HG03175 (cell line): ENCODE measurements at regions not wholly inside any gene's neighbourhood (a gene's known extent, or its start where the extent isn't known, plus 50 kb on each side); places are given as distances from the start of the nearest gene placed in this dataset.
"Not testable (repeated sequence)": the region's sequence is repeated elsewhere in the genome, so short reads cannot be mapped to it uniquely, and the experiment has no call there.

Experiments used
- ATAC-seq: cut with Tn5 transposase; IDR thresholded peaks from one replicate; pipeline ENCODE4 v1.9.1; 2021; ENCODE audit warnings: mild to moderate bottlenecking, moderate library complexity; ENCODE audit not compliant: unreplicated experiment

GRCh38 chr3:127069814-127070440 lies 87.0 kb downstream of the PLXNA1 start:
- ATAC-seq: no peak

DNA sequence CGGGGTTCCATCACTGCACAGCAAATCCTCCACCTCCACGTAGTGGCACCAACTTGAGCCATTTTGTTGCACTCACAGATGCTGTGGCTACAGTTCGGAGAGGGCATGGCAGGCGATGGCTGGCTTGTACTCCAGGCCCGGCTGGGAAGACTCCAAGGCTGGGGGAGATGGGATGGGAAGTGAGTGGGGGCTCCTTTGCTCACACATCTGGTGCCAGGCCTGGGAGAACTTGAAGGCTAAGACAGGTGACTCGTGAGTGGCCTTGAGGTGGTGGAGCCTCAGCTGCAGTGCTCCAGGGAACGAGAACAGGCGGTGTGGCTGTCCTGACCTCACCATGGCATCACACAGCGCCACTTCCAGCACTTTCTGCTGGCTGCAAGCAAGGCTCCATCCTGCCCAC lies 87.9 kb downstream of the PLXNA1 start:
- no peak for ATAC-seq

DNA sequence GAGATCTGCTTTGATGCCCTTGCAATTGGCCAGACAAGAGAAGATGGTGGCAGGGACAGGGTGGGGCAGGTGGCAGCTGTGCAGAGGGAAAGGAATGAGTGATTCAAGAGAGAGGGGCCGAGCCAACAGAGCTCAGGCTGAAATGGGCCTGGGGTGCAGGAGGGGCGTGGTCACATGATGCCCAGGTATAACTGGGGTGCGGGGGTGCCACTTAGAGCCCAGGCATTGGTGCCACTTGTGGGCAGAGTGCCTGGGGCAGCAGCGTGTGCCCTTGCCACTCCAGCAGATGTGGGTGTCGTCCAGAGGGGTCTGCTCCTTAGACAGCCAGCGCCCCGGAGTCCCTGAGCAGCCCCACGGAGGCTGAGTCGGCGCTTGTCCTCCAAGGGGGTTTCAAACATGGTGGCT lies 88.7 kb downstream of the PLXNA1 start:
- no peak for ATAC-seq

DNA sequence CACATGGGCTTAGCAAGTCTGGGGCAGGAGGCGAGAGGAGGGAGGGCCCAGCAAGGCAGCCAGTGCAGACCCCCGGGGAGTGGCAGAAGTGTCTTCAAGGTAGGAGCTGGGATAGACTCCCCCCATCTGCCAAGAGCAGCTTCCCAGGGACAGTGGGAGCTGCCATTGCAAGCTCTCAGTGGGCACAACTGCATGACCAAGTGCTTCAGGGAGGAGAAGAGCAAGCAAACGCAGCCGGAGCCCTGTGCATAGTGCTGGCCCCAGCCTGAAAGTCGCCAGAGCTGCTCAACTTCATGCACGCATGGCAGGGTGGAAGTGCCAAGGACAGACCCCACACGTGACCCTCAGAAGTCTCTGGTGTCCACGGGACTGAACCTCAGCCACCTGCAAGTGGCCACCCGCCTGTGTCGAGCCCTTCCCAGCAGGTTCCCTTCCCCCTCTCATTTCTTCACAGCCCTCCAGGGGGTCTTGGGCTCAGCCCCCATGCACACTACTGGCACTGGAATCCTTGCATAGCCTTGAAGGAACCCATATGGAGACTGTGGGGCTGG lies 89.4 kb downstream of the PLXNA1 start:
- ATAC-seq: no peak

- ATAC-seq: no peak
Observed at GRCh38 chr3:127072971-127073783, 90.3 kb downstream of the PLXNA1 start.

- ATAC-seq: no peak
Observed at GRCh38 chr3:127073941-127074820, 91.3 kb downstream of the PLXNA1 start.

DNA sequence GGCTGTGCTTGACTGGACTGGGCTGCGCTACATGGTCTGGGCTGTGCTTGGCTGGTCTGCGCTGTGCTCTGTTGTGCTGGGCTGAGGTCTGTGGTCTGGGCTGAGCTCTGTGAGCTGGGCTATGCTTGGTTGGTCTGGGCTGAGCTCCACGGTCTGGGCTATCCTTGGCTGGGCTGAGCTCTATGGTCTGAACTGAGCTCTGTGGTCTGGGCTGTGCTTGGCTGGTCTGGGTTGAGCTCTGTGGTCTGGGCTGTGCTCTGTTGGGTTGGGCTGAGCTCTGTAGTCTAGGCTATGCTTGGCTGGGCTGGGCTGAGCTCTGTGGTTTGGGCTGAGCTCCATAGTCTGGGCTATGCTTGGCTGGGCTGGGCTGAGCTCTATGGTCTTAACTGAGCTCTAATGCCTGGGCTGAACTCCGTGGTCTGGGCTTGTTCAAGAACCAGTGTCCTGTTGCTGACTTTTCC lies 92.0 kb downstream of the PLXNA1 start:
- peak; percentile 87 for ATAC-seq

GRCh38 chr3:127076166-127076992 lies 93.5 kb downstream of the PLXNA1 start:
- not testable (repeated sequence) for ATAC-seq

- no peak for ATAC-seq
Observed at GRCh38 chr3:127077068-127077467, 94.2 kb downstream of the PLXNA1 start.

- no peak for ATAC-seq
Observed at GRCh38 chr3:127077505-127078064, 94.7 kb downstream of the PLXNA1 start.

GRCh38 chr3:127078626-127079025 lies 95.7 kb downstream of the PLXNA1 start:
- ATAC-seq: no peak

DNA sequence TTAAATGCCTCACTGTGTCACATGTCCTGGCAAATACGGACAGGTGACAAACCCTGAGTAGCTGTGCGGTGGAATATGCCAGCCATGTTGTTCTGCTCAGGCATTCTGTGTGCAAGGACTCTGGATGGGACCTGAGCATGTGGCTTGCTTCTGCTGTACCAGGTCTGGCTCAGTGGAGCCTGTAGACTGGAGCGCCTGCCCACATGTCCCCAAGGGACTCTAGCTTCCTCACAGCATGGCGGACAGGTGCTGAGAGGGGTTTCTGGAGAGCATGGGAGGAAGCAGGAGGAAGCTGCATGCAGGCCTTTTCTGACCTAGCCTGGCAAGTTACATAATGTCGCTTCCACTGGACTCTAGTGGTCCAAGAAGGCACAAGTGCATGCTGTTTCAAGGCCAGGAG lies 96.3 kb downstream of the PLXNA1 start:
- no peak for ATAC-seq

DNA sequence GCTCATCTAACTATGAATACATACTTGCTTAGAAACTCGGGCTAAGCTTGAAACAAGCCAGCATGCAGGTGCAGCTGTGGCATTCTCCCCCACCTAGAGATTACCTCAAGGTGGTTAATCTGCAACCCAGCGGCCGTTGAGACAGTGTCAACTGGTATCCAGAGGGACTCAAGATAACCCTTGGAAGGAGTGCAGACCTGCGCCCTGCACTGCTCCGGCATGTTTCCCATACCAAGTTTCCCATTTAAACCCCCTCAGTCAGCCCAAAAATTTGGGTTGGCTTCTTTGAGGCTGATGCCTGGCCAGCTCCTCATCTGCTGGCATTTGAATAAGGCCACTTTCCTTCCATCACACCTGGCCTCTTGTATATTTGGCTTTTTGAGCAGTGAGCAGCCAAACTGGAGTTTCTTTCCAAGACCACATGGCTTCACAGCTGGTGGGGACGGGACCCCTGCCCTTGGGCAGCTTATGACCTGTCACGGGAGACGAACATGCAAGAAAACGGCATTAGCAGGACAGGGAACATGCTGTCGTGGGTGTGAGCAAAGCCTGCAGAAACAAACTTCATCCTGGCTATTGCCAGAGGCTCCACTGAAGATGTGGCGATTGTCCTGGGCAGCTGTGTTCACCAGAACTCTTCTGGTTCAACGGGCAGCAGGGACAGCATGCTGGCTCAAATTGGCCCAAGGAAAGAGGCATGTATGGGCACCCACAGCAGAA lies 98.2 kb downstream of the PLXNA1 start:
- ATAC-seq: no peak

- no peak for ATAC-seq
Observed at GRCh38 chr3:127082066-127082465, 99.2 kb downstream of the PLXNA1 start.

DNA sequence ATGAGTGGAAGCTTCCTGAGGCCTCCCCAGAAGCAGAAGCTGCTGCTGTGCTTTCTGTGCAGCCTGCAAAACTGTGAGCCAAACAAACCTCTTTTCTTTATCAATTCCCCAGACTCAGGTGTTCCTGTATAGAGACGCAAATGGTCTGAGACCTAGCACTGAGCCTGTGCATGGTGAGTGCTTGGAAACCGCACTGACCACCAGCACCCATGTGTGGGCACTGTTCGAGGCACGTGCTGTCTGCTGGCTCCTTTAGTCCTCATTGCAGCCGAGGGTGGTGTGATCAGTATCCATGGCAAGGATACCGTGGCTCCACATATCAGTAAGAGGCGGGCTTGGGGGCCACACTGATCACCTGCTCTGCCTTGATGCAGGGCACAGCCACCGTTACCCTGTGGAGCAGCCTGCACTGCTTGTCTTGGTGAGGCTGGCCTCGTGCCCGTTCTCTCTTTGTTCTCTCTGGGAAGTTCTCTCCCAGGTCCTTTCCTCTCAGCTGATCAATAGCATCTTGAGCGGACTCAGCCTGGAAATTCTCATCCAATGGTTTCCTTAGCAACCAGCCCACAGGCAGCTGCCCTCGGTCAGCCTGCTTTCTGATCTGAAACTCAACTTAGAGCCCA lies 101.0 kb downstream of the PLXNA1 start:
- ATAC-seq: no peak

DNA sequence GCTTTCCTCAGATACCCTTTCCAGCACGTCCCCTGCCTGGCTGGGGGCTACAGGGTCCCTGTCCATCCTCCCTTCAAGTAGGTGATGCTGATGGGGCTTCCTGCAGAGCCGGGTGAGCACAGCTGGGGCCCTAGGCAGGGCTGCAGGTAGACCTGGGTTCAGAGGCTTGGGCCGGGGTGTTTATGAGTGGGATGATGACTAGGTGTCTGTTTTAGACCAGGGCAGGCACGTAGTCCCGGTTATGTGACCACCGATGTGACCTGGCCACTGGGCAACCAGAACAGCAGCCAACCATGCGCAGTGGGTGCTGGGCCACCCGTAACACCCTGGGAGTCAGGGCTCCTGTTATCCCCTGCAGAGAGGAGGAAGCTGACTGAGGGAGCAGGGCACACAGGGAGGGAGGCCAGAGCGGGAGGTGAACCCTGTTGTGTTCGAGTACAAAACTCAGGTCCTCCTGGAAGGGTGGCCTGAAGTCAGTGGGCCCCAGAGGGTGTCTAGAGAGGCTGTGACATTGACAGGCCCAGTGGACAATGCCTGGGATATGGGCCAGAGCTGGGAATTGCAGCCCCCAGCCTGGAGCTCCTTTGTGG lies 101.6 kb downstream of the PLXNA1 start:
- ATAC-seq: no peak

- no peak for ATAC-seq
Observed at GRCh38 chr3:127085576-127085975, 102.7 kb downstream of the PLXNA1 start.

DNA sequence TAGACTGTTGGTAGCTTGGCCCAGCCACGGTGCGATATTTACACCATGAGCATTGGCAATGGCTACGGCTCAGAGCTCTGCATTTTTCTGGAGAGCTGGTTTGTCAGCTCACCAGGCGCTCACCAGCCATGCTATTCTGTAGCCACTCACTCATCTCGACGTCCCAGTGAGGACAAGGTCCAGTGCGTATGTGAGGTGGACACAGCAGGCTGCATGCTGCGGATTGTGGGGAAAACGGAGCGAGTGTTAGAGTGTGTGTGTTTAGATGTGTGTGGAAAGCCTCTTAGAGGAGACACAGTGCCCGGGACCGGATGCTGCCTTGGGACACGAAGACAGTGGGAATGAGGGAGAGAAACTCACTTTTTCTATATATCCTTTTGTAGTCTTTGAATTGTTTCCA lies 103.7 kb downstream of the PLXNA1 start:
- ATAC-seq: not testable (repeated sequence)
